T-helper 2 cell (primary cell): ENCODE measurements at regions not wholly inside any gene's neighbourhood (a gene's known extent, or its start where the extent isn't known, plus 50 kb on each side); places are given as distances from the start of the nearest gene placed in this dataset.
"Not testable (repeated sequence)": the region's sequence is repeated elsewhere in the genome, so short reads cannot be mapped to it uniquely, and the experiment has no call there.

ENCODE experiments used
- DNase-seq, 5 experiments: peaks; one replicate each; pipeline versions ENCODE4 v3.0.0 to v3.0.0-alpha.2; 2012 to 2022

DNA sequence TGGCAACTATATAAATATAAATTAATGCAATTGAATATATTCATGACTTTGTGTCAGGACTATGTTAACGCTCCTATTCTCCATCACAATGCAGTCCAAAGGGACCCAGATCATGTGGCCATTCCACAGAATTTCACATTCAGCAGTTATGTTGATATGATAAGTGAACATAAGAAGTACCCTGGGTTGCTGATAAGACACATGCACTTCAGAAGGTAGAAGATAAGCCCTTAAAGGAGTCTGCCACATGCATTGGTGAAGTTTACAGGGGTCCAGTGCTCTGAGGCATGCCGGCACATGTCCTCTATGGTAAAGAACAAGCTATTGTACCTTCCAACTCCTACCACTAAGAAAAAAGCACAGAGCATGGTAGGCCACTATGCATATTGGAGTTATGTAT lies 76.4 kb downstream of the PHAX start:
- no peak for DNase-seq

DNA sequence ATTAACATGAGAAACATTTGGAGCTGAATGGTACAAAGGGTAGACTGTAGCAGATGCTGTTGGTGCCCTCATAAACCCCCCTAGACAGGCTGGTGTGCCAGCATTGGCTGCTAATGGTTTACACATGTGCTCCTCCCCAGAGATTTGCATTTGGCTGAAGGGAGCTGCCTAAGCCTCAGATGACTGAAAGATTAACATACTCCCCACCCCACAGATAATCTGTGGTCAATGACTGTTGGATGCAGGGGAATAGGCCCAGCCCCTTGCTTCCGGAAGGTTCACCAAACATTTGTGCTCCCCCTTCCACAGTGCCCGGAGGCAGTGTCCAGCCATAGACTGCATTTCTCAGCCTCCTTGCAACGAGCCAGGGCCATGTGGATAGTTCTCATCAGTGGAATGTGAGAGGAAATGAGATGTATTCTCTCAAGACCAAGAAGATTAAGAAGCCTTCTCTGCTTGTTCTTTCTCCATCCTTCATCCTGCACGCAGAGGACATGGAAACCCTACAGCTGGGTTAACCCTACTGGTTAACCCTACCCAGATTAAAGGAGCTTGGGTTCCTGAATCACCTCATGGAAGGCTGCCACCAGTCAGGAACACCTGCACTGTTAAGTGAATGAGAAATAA lies 79.6 kb downstream of the PHAX start:
- DNase-seq, result peak in 1 of 5 experiments; percentile 54

DNA sequence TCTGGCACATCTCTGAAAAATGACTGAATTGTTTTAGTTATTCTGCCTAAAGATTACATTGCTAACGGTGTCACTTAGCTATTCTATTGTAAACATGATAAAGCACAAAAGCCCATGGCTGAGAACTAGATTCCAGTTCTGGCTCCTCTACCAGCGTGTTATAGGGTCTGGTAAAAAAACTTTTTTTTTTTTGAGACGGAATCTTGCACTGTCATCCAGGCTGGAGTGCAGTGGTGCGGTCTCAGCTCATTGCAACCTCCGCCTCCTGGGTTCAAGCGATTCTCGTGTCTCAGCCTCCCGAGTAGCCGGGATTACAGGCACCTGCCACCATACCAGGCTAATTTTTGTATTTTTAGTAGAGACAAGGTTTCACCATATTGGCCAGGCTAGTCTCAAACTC lies 80.6 kb downstream of the PHAX start:
- not testable (repeated sequence) for DNase-seq

- DNase-seq, result no peak
These were observed 81.2 kb downstream of the PHAX start for GRCh38 chr5:126681970-126682369.

DNA sequence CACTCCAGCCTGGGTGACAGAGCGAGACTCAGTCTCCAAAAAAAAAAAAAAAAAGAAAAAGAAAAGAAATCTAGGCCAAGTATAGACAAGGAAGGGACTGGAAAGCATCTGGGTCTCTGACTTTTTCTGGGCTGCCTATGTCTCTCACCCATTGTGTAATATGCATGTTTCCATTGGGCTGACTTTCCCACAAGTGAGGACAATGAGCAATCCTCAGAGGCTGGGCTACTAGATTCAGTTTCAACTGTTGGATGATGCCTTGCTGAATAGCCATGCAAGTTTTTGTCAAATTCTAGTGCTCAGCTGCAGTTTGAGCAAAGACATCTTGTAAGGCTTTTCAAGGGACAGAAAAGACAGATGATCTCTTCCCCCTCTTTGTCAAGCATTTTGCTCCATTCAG lies 82.1 kb downstream of the PHAX start:
- no peak for DNase-seq

GRCh38 chr5:126683912-126684311 lies 83.2 kb downstream of the PHAX start:
- no peak for DNase-seq

- peak in 2 of 5 experiments; percentile 9 to 73 for DNase-seq
These were observed 84.1 kb downstream of the PHAX start for GRCh38 chr5:126684656-126685442.

GRCh38 chr5:126686451-126687126 lies 85.8 kb downstream of the PHAX start:
- no peak for DNase-seq

DNA sequence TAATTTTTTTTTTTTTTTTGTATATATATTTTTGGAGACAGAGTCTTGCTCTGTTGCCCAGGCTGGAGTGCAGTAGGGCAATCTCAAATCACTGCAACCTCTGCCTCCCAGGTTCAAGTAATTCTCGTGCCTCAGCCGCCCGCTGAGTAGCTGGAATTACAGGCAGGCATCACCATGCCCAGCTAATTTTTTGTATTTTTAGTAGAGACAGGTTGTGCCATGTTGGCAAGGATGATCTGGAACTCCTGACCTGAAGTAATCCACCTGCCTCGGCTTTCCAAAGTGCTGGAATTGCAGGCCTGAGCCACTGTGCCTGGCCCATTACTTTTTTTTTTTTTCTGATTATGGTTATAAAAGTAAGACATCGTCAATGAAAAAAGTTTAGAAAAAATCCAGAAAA lies 84.0 kb upstream of the LMNB1 start:
- DNase-seq, result no peak

DNA sequence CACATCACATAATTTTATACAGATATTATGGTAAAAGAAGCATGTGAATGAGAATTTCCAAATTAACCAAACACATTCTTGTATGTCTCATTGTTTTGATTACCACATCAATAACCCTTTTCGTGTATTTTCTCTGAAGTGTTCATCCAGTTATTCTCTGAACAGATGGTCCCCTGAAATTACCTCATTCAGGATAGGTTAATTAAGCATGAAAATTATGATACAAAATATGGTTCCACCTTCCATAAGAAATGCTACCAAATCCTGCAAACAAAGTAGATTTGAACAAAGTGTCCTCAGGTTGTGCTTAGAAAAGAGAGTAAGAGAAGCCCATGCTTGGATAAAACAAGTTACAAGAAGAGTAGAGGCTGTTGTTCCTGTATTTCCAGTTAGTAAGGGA lies 83.1 kb upstream of the LMNB1 start:
- no peak for DNase-seq

DNA sequence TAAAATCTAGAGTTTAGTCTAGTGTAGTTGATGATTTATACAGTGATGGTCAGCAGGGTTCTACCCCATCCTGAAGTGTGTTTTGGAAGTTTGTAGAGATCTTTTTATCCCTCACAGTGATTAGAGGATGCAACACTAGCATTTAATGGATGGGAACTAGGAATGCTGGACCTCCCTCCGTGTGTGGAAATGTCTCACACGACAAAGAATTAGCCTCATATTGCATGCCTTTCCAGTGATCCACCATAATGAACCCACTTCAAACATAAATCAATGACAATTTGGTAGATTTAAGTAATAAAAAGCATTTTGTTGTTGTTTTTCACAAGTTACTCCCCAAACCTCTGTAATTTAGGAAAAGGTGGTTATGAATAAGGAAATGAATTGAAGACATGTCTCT lies 82.5 kb upstream of the LMNB1 start:
- DNase-seq, result no peak

DNA sequence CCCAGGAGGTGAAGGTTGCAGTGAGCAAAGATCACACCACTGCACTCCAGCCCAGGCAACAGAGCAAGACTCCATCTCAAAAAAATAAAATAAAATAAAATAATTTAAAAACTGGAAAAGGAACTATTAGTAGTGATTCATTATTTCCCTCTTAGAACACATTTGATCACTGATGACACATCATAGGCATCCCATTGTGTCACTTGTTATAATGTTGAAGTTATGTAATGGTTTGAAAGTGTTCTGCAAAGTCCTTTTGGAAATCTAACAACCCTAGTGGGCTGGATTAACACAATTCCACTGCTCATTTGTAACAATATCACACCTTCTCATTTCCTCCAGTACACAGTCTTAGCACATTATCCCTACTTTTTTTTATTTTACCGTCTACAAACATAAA lies 81.8 kb upstream of the LMNB1 start:
- no peak for DNase-seq

DNA sequence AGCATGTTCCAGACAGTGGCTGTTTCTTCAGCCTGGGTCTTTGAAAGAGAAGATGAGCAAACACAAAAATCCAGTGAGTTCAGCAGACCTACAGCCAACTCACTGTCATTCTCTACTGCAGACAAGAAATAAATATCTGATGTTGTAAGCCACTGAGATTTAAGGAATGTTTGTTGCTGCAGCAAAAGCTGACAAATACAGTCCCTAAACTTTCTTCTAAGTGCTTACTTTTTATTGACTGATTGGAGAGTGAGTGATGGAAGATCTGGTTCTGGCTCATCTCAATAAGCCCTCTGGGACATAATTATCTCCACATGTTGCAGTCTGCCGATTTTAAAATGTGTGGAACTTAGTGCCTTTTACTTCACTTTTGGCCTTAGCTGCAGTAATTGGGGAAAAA lies 69.9 kb upstream of the LMNB1 start:
- no peak for DNase-seq

GRCh38 chr5:126715765-126716164 lies 61.2 kb upstream of the LMNB1 start:
- no peak for DNase-seq

GRCh38 chr5:126716861-126717260 lies 60.1 kb upstream of the LMNB1 start:
- no peak for DNase-seq

DNA sequence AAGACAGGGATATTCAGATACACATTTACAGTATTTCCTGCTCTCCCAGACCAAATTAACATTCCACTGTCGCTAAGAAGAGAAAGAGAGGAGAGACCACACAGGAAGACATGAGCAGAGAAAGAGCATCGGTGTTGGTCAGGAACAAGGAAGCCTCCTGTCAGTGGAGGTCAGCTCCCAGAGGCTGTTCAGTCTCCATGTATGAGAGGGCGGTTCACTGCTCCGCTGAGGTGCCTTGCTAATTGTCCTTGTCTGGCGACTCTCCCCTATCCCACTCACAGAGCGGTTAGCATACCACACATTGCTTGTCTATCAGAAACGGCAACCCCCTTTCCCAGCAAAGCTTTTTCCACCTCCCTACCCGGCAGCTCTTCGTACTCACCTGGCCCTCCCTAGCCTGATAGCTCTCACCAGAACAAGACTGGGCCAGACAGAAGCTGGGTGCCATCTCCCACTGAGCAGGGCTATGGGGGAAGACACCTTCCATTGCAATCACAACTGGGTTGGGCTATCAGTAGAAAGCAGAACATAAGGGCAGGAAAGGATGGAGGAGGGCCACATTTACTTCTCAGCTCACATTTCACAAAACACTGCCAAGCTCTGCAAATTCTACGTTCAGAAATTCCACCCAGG lies 58.6 kb upstream of the LMNB1 start:
- DNase-seq, result no peak

DNA sequence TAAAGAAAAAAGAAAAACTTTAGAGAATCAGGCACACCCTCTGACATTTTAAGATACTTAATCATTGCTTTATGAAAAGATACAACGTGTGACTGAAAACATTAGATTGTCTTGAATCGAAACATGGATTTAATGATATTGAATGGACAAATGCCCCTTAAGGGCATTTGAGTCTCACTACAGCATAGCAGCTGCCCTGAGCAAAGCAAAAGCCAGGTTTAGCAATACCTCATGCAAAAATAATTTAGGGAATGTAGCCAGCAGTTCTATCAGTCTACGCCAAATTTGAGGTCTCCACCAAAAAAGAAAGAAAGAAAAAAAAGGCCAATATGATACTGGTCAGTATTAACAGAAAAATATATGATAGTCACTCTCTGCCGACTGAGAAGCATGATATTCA lies 56.6 kb upstream of the LMNB1 start:
- no peak for DNase-seq

DNA sequence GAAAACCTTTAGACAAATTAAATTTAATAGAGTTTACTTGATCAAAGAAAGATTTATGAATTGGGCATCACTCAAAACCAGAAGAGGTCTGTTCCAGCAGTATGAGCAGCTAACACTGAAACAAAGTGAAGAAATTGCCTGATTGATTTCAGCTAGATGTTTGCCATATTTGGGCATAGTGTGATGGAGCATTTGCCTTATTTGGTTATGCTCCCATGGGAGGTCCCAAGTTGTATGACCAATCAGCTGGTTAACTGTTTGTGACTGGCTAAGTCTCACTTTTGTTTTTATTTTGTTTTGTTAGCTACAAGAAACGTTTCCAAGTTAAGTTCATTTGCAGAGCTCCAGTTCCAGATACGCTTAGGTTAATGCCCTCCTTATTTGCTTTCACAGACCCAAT lies 53.3 kb upstream of the LMNB1 start:
- peak in 1 of 5 experiments; percentile 16 for DNase-seq
